ENCODE measurements at regions not wholly inside any gene's neighbourhood (a gene's known extent, or its start where the extent isn't known, plus 50 kb on each side); places are given as distances from the start of the nearest gene placed in this dataset.

GRCh38 chr1:114227059-114227458 lies 73.4 kb upstream of the SYT6 start:
- no peak for DNase-seq (ENCODE audit: low spot score)

- no peak for DNase-seq (ENCODE audit: low spot score)
Observed at GRCh38 chr1:114224196-114224907, 70.7 kb upstream of the SYT6 start.

- no peak for DNase-seq (ENCODE audit: low spot score)
Observed at GRCh38 chr1:114222920-114223319, 69.3 kb upstream of the SYT6 start.

GRCh38 chr1:114219172-114219868 lies 65.7 kb upstream of the SYT6 start:
- DNase-seq (ENCODE audit: low spot score): peak; percentile 10

- no peak for DNase-seq (ENCODE audit: low spot score)
Observed at GRCh38 chr1:114218361-114219171, 64.9 kb upstream of the SYT6 start.

- DNase-seq (ENCODE audit: low spot score): no peak
Observed at GRCh38 chr1:114216431-114217173, 62.9 kb upstream of the SYT6 start.

GRCh38 chr1:114215436-114215835 lies 61.8 kb upstream of the SYT6 start:
- no peak for DNase-seq (ENCODE audit: low spot score)

- DNase-seq (ENCODE audit: low spot score): no peak
Observed at GRCh38 chr1:114214016-114214415, 60.3 kb upstream of the SYT6 start.

- no peak for DNase-seq (ENCODE audit: low spot score)
Observed at GRCh38 chr1:114209971-114210370, 56.3 kb upstream of the SYT6 start.

GRCh38 chr1:114208714-114209113 lies 55.0 kb upstream of the SYT6 start:
- DNase-seq (ENCODE audit: low spot score): no peak

GRCh38 chr1:114208106-114208505 lies 54.4 kb upstream of the SYT6 start:
- DNase-seq (ENCODE audit: low spot score): no peak

- DNase-seq (ENCODE audit: low spot score): no peak
Observed at GRCh38 chr1:114207635-114208034, 54.0 kb upstream of the SYT6 start.

GRCh38 chr1:114206392-114206791 lies 52.7 kb upstream of the SYT6 start:
- DNase-seq (ENCODE audit: low spot score): no peak

GRCh38 chr1:114203595-114204128 lies 50.0 kb upstream of the SYT6 start:
- no peak for DNase-seq (ENCODE audit: low spot score)
